Thymus (tissue), 11 donors: ENCODE measurements at regions not wholly inside any gene's neighbourhood (a gene's known extent, or its start where the extent isn't known, plus 50 kb on each side); places are given as distances from the start of the nearest gene placed in this dataset.

Experiments
- DNase-seq, 9 donors: peaks; one replicate each; pipeline ENCODE4 v3.0.0-alpha.2; 2013; ENCODE audit warnings: low spot score in 9 of 9, low read depth in 6 of 9, missing footprints in 1 of 9
- H3K27ac ChIP-seq, 2 donors: one replicate each; pipeline ENCODE4 v1.5.1; 2013; ENCODE audit warnings: control low read depth in 1 of 2, low read depth in 1 of 2, low read length in 1 of 2, mild to moderate bottlenecking in 1 of 2, moderate library complexity in 1 of 2
- H3K27me3 ChIP-seq, 2 donors: one replicate each; pipeline ENCODE4 v1.5.1; 2013; ENCODE audit warnings: low read length in 1 of 2; ENCODE audit not compliant: control insufficient read depth in 2 of 2, insufficient read depth in 1 of 2
- H3K36me3 ChIP-seq, 2 donors: one replicate each; pipeline ENCODE4 v1.5.1; 2013; ENCODE audit warnings: low read length in 1 of 2, mild to moderate bottlenecking in 1 of 2, moderate library complexity in 1 of 2; ENCODE audit not compliant: control insufficient read depth in 2 of 2, insufficient read depth in 2 of 2
- H3K4me1 ChIP-seq, 2 donors: one replicate each; pipeline ENCODE4 v1.5.1; 2013; ENCODE audit warnings: low read length in 2 of 2; ENCODE audit not compliant: control insufficient read depth in 2 of 2, insufficient read depth in 2 of 2
- H3K4me3 ChIP-seq, 2 donors: one replicate each; pipeline ENCODE4 v1.5.1; 2013; ENCODE audit warnings: low read length in 2 of 2, control low read depth in 1 of 2, mild to moderate bottlenecking in 1 of 2
- H3K9me3 ChIP-seq, 2 donors: one replicate each; pipeline ENCODE4 v1.5.1; 2013; ENCODE audit warnings: low read length in 1 of 2, mild to moderate bottlenecking in 1 of 2; ENCODE audit not compliant: control insufficient read depth in 2 of 2, insufficient read depth in 1 of 2
- WGBS: extraction: QIAGEN DNeasy Blood & Tissue Kit; methylation state at CpG from one replicate; pipeline ENCODE4 v1.1.7; 2013; 5-methylcytosine and 5-hydroxymethylcytosine counted together
- donor health status: healthy.

DNA sequence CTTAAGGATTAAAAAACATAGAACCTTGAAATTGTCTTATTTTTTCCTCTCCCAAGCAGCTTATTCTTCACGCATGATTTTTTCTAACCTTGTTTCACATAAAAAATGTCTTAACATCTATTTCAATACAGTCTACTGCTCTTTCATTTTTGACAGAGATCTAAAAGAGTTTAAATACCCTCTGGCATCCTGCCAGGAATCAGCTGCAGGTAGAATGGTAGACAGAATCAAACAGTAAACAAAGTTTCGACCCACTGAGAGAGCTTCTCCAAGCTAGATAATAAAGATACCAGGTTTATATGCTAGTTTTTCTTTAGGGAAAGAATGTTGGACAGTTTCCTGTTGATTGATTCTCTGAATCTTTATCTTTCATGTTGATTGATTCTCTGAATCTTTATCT, 555.8 kb upstream of the CDH9 start:
- DNase-seq = no peak
- H3K36me3 ChIP-seq = no peaks in the 10 kb centered on the region
- H3K4me1 ChIP-seq = no peaks in the 10 kb centered on the region
- H3K27me3 ChIP-seq = no peaks in the 10 kb centered on the region
- H3K4me3 ChIP-seq = no peak overlapping the region
- peaks cover 0 to 7% of the 10 kb centered on the region in 2 donors for H3K9me3 ChIP-seq
- WGBS = 89% methylated on average over 2 of the region's 2 CpGs
- no peak overlapping the region for H3K27ac ChIP-seq

DNA sequence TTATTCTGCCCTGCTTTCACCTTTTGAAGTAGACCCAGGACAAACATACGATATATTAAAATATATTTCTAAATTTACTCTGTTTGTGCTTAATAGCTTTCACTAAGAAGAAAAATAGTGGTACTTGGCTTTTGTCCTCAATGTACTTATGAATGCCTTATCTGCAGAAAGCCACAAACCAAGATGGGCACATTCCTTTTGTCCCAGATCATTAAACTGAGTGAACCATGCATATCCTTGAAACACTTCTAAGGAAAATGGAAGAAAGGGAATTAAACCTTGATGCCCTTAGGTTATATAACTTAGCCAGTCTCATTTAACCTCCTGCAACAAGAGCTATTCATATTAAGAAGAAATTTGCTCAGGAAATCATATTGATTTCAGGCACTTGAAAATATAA, 553.8 kb upstream of the CDH9 start:
- Histone ChIP-seq H3K9me3 (peaks cover 0 to 7% of the 10 kb centered on the region in 2 donors), H3K27me3 (no peaks in the 10 kb centered on the region), H3K4me3 (no peak overlapping the region), H3K27ac (no peak overlapping the region), H3K4me1 (no peaks in the 10 kb centered on the region), H3K36me3 (no peaks in the 10 kb centered on the region)
- DNase-seq = no peak
- WGBS = 46% methylated on average over 1 of the region's 1 CpG

DNA sequence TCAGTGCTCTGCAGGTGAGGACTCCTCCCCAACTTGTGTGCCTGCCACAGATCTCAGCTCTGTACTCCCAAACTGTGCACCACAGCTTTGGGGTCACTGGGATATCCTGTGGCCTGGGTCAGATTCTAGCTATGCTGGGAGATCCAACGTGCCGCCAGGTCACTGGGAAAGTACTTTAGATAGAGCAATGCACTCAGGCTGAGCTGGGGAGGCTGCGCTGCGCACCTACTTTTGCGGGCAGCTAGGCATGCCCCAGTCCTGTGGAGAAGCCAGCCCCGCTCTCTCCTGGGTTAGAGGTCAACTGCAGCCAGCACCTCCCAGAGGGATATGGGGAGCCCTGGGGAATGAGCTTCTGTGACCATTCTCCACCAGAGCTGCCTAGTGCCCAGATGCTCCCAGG, 552.1 kb upstream of the CDH9 start:
- WGBS = 97% methylated on average over 6 of the region's 6 CpGs
- no peaks in the 10 kb centered on the region for H3K4me1 ChIP-seq
- no peak overlapping the region for H3K27ac ChIP-seq
- peaks cover 0 to 7% of the 10 kb centered on the region in 2 donors for H3K9me3 ChIP-seq
- no peaks in the 10 kb centered on the region for H3K36me3 ChIP-seq
- H3K27me3 ChIP-seq = no peaks in the 10 kb centered on the region
- no peak for DNase-seq
- no peak overlapping the region for H3K4me3 ChIP-seq

DNA sequence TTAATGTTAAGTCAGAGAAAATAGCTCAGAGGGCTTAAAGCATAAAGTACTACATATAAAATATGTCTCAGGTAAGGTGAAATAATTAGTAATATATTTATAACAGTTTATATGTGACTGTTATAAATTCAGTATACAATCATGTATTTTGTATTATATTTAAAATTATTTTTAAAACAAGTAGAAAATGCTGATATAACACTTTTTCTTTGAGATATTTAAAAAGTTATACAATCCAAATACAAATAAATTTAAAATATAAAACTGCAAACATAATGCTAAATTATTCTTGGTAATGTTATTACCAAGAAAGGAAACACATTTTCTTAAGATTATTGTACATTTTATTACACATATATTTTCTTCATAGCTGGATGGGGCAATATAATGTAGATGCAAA, 539.9 kb upstream of the CDH9 start:
- no peak overlapping the region for H3K27ac ChIP-seq
- DNase-seq = no peak
- no peaks in the 10 kb centered on the region for H3K36me3 ChIP-seq
- H3K4me3 ChIP-seq = no peak overlapping the region
- H3K27me3 ChIP-seq = no peaks in the 10 kb centered on the region
- no peaks in the 10 kb centered on the region for H3K4me1 ChIP-seq
- peaks cover 0 to 7% of the 10 kb centered on the region in 2 donors for H3K9me3 ChIP-seq

DNA sequence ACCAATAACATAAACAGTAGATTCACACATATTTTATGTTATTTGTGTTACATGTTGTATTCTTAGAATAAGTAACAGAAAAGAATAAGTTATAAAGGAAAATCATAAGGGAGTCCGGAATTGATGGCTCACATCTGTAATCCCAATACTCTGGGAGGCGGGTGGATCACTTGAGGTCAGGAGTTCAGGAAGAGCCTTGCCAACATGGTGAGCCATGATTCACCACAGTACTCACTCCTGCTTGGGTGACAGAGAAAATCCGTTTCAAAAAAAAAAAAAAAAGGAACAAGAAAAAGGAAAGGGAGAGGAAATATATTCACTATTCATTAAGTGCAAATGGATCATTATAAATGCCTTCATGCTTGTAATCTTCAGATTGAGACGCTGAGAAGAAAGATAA, 533.3 kb upstream of the CDH9 start:
- DNase-seq = no peak
- H3K9me3 ChIP-seq = peaks cover 0 to 5% of the 10 kb centered on the region in 2 donors
- no peaks in the 10 kb centered on the region for H3K4me1 ChIP-seq
- H3K4me3 ChIP-seq = no peak overlapping the region
- WGBS = 92% methylated on average over 4 of the region's 4 CpGs
- H3K27me3 ChIP-seq = no peaks in the 10 kb centered on the region
- no peaks in the 10 kb centered on the region for H3K36me3 ChIP-seq
- no peak overlapping the region for H3K27ac ChIP-seq

DNA sequence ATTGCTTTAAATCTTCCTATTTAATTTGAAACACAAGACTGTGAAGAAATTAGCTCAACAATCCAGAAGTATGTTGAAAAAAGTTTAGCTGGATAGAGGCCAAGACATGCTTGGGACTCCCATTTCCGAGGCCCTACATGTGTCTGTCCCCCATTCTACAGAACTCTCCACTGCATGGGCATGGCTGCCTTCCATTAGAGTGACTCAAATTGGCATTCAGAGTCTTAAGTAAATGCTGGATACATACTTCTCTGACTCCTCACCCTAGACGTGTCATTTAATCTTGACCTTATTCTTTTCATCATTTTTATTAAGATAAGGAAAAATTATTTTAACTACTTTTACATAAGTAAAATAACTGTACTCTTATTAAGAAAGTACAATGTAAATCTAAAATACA, 530.4 kb upstream of the CDH9 start:
- DNase-seq = no peak
- Histone ChIP-seq H3K27ac (no peak overlapping the region), H3K4me3 (no peak overlapping the region), H3K4me1 (no peaks in the 10 kb centered on the region), H3K27me3 (no peaks in the 10 kb centered on the region), H3K36me3 (no peaks in the 10 kb centered on the region), H3K9me3 (no peaks in the 10 kb centered on the region)
- WGBS = 94% methylated on average over 2 of the region's 2 CpGs

DNA sequence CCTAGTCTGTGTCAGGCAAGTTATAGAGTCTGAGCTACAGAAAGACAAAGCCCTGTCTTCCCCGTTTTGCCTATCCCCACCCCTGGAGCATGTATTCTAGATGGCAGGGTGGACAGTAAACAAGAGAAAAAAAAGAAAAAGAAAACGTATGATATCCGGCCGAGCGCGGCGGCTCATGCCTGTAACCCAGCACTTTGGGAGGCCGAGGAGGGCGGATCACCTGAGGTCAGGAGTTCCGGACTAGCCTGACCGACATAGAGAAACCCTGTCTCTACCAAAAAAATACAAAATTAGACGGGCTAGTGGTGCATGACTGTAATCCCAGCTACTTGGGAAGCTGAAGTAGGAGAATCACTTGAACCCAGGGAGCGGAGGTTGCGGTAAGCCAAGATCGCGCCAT, 523.0 kb upstream of the CDH9 start:
- Histone ChIP-seq H3K27ac (no peak overlapping the region), H3K36me3 (no peaks in the 10 kb centered on the region), H3K27me3 (no peaks in the 10 kb centered on the region), H3K9me3 (no peaks in the 10 kb centered on the region), H3K4me1 (no peaks in the 10 kb centered on the region), H3K4me3 (no peak overlapping the region)
- 96% methylated on average over 16 of the region's 16 CpGs for WGBS
- no peak for DNase-seq

DNA sequence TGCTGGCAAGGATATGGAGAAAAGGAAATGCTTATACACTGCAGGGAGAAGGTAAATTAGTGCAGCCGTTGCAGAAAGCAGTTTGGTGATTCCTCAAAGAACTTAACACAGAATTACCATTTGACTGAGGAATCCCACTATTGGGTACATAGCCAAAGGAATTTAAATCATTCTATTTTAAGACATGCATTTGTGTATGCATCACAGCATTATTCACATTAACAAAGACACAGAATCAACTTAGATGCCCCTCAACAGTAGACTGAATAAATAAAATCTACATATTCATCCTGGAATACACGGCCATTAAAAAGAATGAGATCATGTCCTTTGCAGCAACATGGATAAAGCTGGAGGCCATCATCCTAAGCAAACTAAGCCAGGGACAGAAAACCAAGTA, 510.1 kb upstream of the CDH9 start:
- WGBS = 90% methylated on average over 2 of the region's 2 CpGs

DNA sequence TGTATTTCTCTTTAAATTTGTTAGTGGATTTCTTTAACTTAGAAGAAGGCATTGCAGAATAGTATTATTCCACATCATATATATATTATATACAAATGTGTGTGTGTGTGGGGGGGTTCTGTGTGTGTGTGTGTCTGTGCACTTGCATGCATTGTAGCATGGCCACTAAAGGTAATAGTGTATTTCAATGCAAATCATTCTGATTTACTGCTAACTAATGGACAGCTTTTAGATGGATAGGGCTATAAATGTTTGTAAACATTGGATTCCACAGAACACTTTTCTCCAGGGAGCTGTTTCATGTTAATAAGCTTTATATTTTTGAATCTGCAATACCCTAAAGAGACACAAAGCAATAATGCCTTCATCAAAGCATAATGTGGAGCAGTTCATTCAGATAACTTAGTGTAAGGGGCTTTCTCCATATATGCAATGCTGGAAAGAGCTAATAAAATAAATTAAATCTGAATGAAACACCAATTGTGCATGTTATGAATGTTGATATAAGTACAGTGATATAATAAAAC, 496.7 kb upstream of the CDH9 start:
- Histone ChIP-seq H3K36me3 (no peaks in the 10 kb centered on the region), H3K4me1 (no peaks in the 10 kb centered on the region), H3K27me3 (no peaks in the 10 kb centered on the region), H3K4me3 (no peak overlapping the region), H3K9me3 (no peaks in the 10 kb centered on the region), H3K27ac (no peak overlapping the region)
- no peak for DNase-seq

More for the DNA sequence above, 510.1 kb upstream of the CDH9 start:
- Histone ChIP-seq H3K27ac (no peak overlapping the region), H3K36me3 (no peaks in the 10 kb centered on the region), H3K4me1 (no peaks in the 10 kb centered on the region), H3K27me3 (no peaks in the 10 kb centered on the region), H3K9me3 (peaks cover 0 to 5% of the 10 kb centered on the region in 2 donors), H3K4me3 (no peak overlapping the region)
- no peak for DNase-seq

DNA sequence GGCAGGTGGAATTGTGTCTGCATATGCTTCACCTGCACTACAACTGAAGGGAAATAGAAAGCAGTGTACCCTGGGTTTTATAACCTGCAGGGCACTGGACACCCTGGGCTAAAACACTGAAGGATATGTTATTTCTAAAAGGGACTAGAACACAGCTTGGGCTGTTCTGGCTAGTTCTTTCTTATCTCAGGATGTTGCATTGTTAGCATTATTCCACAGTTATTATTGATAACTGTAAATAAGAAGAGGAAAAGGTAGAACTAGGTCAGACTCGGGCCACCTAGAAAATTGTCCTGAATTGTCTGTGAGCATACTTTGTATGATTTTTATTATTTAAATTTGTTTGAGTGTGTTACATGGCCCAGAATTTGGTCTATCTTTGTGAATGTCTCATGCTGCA, 493.9 kb upstream of the CDH9 start:
- DNase-seq = no peak

More for the DNA sequence above, 493.9 kb upstream of the CDH9 start:
- Histone ChIP-seq H3K27me3 (no peaks in the 10 kb centered on the region), H3K9me3 (no peaks in the 10 kb centered on the region), H3K27ac (no peak overlapping the region), H3K4me1 (no peaks in the 10 kb centered on the region), H3K36me3 (no peaks in the 10 kb centered on the region), H3K4me3 (no peak overlapping the region)
- 79% methylated on average over 1 of the region's 1 CpG for WGBS
